HCT116 (cell line): ENCODE measurements at regions not wholly inside any gene's neighbourhood (a gene's known extent, or its start where the extent isn't known, plus 50 kb on each side); places are given as distances from the start of the nearest gene placed in this dataset.

Source experiments
- ATAC-seq: fragments of 200-7000 bp; cut with Tn5 transposase; 2 replicates; pipeline ENCODE4 v1.9.1; 2020; ENCODE audit warnings: mild to moderate bottlenecking, moderate library complexity
- BruUV-seq: library from RNA; stranded (reverse); fragments of 400-500 nt; replicated peaks from 2 replicates; lab custom pipeline; 2021; lab: Mats Ljungman, UMichigan
- CTCF ChIA-PET: fragments of 300-600 bp; sonication (Branson Sonifier 250); formaldehyde crosslinking; loops from one replicate; lab custom pipeline; 2021; ENCODE audit warnings: antibody characterized with exemption; lab: Charles Lee
- POLR2A ChIA-PET: fragments of 300-600, 350-600 bp; sonication (Branson Sonifier 250); formaldehyde crosslinking; loops from one replicate; lab custom pipeline; 2021; ENCODE audit warnings: antibody characterized with exemption; lab: Charles Lee
- RAD21 ChIA-PET, 2 experiments: fragments of 300-600 bp; sonication (Branson Sonifier 250); formaldehyde crosslinking; loops; one replicate each; lab custom pipeline; 2023; ENCODE audit warnings: low total read pairs in 2 of 2; ENCODE audit not compliant: uncharacterized antibody in 2 of 2, unreplicated experiment in 2 of 2, low non-redundant PET in 1 of 2; lab: Charles Lee
- DNase-seq: peaks from one replicate; pipeline ENCODE4 v3.0.0-alpha.2; 2010; ENCODE audit warnings: low read depth, low spot score
- H2AFZ ChIP-seq: fragments of 200-600 bp; shearing (Covaris generic), sonication (generic); 2 replicates; pipeline ENCODE4 v1.6.1; 2017; ENCODE audit warnings: low read depth, mixed run types, mixed read lengths, antibody characterized with exemption, low read length; ENCODE audit not compliant: poor library complexity, severe bottlenecking
- H3K27ac ChIP-seq: 2 replicates; pipeline ENCODE4 v1.5.1; 2012; ENCODE audit warnings: low read depth, low read length
- H3K27me3 ChIP-seq: fragments of 200-600 bp; sonication (generic); 2 replicates; pipeline ENCODE4 v1.6.1; 2016; ENCODE audit warnings: mixed run types, low read length, mixed read lengths; ENCODE audit not compliant: insufficient read depth
- H3K36me3 ChIP-seq, 2 experiments: fragments of 200-500 bp in 1 of 2; fragments of 200-600 bp in 1 of 2; sonication (Bioruptor generic) in 1 of 2; sonication (generic) in 1 of 2; 2 replicates each; pipeline versions ENCODE4 v1.5.1 to v1.6.1; 2014 to 2016; ENCODE audit warnings: low read length in 2 of 2, inconsistent platforms in 1 of 2, mixed read lengths in 1 of 2, mixed run types in 1 of 2; ENCODE audit not compliant: insufficient read depth in 2 of 2, control insufficient read depth in 1 of 2
- H3K4me1 ChIP-seq, 2 experiments: fragments of 200-600 bp in 1 of 2; sonication (generic) in 1 of 2; 2 replicates each; pipeline versions ENCODE4 v1.5.1 to v1.6.1; 2012 to 2017; ENCODE audit warnings: low read length in 2 of 2, inconsistent platforms in 1 of 2, mild to moderate bottlenecking in 1 of 2, mixed read lengths in 1 of 2, mixed run types in 1 of 2, moderate library complexity in 1 of 2; ENCODE audit not compliant: insufficient read depth in 2 of 2, control insufficient read depth in 1 of 2
- H3K4me2 ChIP-seq: fragments of 200-600 bp; sonication (generic); 2 replicates; pipeline ENCODE4 v1.6.1; 2017; ENCODE audit warnings: mixed run types, low read length, mixed read lengths
- H3K4me3 ChIP-seq, 2 experiments: fragments of 200-600 bp in 1 of 2; sonication (generic) in 1 of 2; replicated peaks in 1 of 2; 2 replicates each; pipeline ENCODE4 v1.5.1; 2011 to 2016; ENCODE audit warnings: low read length in 2 of 2, control low read depth in 1 of 2, low read depth in 1 of 2, mild to moderate bottlenecking in 1 of 2, mixed read lengths in 1 of 2, mixed run types in 1 of 2
- H3K79me2 ChIP-seq: fragments of 200-600 bp; sonication (generic); 2 replicates; pipeline ENCODE4 v1.6.1; 2017; ENCODE audit warnings: mild to moderate bottlenecking, mixed run types, low read length, moderate library complexity, mixed read lengths; ENCODE audit not compliant: insufficient read depth
- H3K9ac ChIP-seq: fragments of 200-600 bp; sonication (generic); 2 replicates; pipeline ENCODE4 v1.6.1; 2016; ENCODE audit warnings: low read length, mixed read lengths
- H3K9me2 ChIP-seq: fragments of 200-600 bp; sonication (generic), shearing (Covaris generic); 2 replicates; pipeline ENCODE4 v1.6.1; 2017; ENCODE audit warnings: mixed run types, mild to moderate bottlenecking, moderate library complexity; ENCODE audit not compliant: insufficient read depth
- H3K9me3 ChIP-seq, 2 experiments: fragments of 200-500 bp in 1 of 2; fragments of 200-600 bp in 1 of 2; sonication (Bioruptor generic) in 1 of 2; sonication (generic) in 1 of 2; 2 replicates each; pipeline ENCODE4 v1.6.1; 2014 to 2017; ENCODE audit warnings: low read length in 2 of 2, mixed read lengths in 2 of 2, inconsistent platforms in 1 of 2, low read depth in 1 of 2, mild to moderate bottlenecking in 1 of 2, mixed run types in 1 of 2, moderate library complexity in 1 of 2; ENCODE audit not compliant: control insufficient read depth in 1 of 2, insufficient read depth in 1 of 2
- H4K20me1 ChIP-seq: fragments of 200-600 bp; sonication (generic), shearing (Covaris generic); 2 replicates; pipeline ENCODE4 v1.6.1; 2017; ENCODE audit warnings: mixed run types, mild to moderate bottlenecking, moderate library complexity; ENCODE audit not compliant: insufficient read depth
- CEBPB ChIP-seq: IDR thresholded peaks from 2 replicates; pipeline ENCODE4 v1.6.1; 2012; ENCODE audit warnings: low read depth
- EGR1 ChIP-seq: IDR thresholded peaks from 2 replicates; pipeline ENCODE4 v1.6.1; 2012; ENCODE audit warnings: low read depth
- ELF1 ChIP-seq: IDR thresholded peaks from 2 replicates; pipeline ENCODE4 v1.6.1; 2012; ENCODE audit warnings: low read depth, borderline replicate concordance
- EZH2 ChIP-seq: fragments of 200-600 bp; sonication (generic); IDR thresholded peaks from 2 replicates; pipeline ENCODE4 v1.6.1; 2017; ENCODE audit warnings: antibody characterized with exemption, mixed run types
- EZH2phosphoT487 ChIP-seq: fragments of 200-600 bp; IDR thresholded peaks from 2 replicates; pipeline ENCODE4 v1.6.1; 2018; ENCODE audit warnings: antibody characterized with exemption, borderline replicate concordance
- FOSL1 ChIP-seq: IDR thresholded peaks from 2 replicates; pipeline ENCODE4 v1.6.1; 2012; ENCODE audit warnings: low read depth
- JUND ChIP-seq: IDR thresholded peaks from 2 replicates; pipeline ENCODE4 v1.6.1; 2012
- POLR2A ChIP-seq: IDR thresholded peaks from 2 replicates; pipeline ENCODE4 v1.7.0; 2011; ENCODE audit warnings: borderline replicate concordance; ENCODE audit not compliant: insufficient read depth, insufficient read length; ENCODE audit errors: extremely low read depth
- POLR2AphosphoS5 ChIP-seq: IDR thresholded peaks from 2 replicates; pipeline ENCODE4 v1.6.1; 2011; ENCODE audit warnings: mild to moderate bottlenecking, low read depth, low read length, moderate library complexity
- RAD21 ChIP-seq: IDR thresholded peaks from 2 replicates; pipeline ENCODE4 v1.6.1; 2012; ENCODE audit warnings: low read depth, mild to moderate bottlenecking
- SIN3A ChIP-seq: IDR thresholded peaks from 2 replicates; pipeline ENCODE4 v1.6.1; 2012; ENCODE audit warnings: low read depth
- TCF7L2 ChIP-seq: IDR thresholded peaks from 2 replicates; pipeline ENCODE4 v1.7.0; 2011; ENCODE audit warnings: borderline replicate concordance, inconsistent platforms; ENCODE audit not compliant: insufficient read depth, insufficient read length; ENCODE audit errors: extremely low read depth
- YY1 ChIP-seq: IDR thresholded peaks from 2 replicates; pipeline ENCODE4 v1.6.1; 2011; ENCODE audit warnings: low read length, low read depth, moderate library complexity, mild to moderate bottlenecking; ENCODE audit not compliant: insufficient replicate concordance; ENCODE audit errors: extremely low read depth
- ZFX ChIP-seq: fragments of 450-650 bp; IDR thresholded peaks from 2 replicates; pipeline ENCODE4 v1.6.1; 2017
- intact Hi-C: fragments of 100-400 bp; cut with micrococcal nuclease; formaldehyde crosslinking; loops from 2 replicates; pipeline ENCODE4 v1.10.0; 2022
- TF ChIP-seq, protein P1 (sequence below): IDR thresholded peaks from 2 replicates; pipeline ENCODE4 v1.6.1; 2011; ENCODE audit warnings: mild to moderate bottlenecking, low read length, moderate library complexity; ENCODE audit not compliant: insufficient replicate concordance; ENCODE audit errors: extremely low read depth
- TF ChIP-seq, protein P2 (sequence below): IDR thresholded peaks from 2 replicates; pipeline ENCODE4 v1.6.1; 2012
- TF ChIP-seq, protein P3 (sequence below): IDR thresholded peaks from 2 replicates; pipeline ENCODE4 v1.6.1; 2012
- TF ChIP-seq, protein P4 (sequence below): IDR thresholded peaks from 2 replicates; pipeline ENCODE4 v1.6.1; 2012; ENCODE audit warnings: low read depth

DNA sequence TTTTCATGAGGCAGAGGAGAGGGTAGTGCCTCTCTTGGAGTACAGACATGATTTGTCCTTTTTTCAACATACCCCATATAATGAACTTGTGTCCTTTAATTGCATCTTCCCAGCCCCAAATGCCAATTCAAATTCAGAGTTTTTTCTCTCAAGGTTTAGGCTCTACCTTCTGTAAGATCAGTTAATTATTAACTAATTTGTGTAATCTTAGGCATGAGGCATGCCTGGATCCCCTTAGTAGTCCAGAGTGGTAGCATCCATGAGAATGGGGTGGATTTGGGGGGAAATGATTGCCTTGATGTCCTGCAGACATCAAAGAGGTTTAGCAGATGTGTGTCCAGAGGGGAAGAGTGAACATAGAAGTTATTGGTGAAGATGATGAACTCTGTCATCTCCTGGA lies 533.3 kb downstream of the LRRC70 start:
- BruUV-seq: no TSS peak
- RAD21 ChIA-PET: no interaction called here
- H3K79me2 ChIP-seq: no peaks in the 10 kb centered on the region

More for the DNA sequence above, 533.3 kb downstream of the LRRC70 start:
- Histone ChIP-seq H3K4me2 (no peak overlapping the region), H3K9me3 (peaks cover 0 to 4% of the 10 kb centered on the region in 2 experiments; a peak in 2 of 4 replicates), H3K4me3 (no peak overlapping the region), H2AFZ (no peak overlapping the region), H3K27me3 (no peaks in the 10 kb centered on the region), H4K20me1 (no peaks in the 10 kb centered on the region), H3K27ac (no peak overlapping the region), H3K4me1 (no peaks in the 10 kb centered on the region), H3K9me2 (no peaks in the 10 kb centered on the region), H3K9ac (no peak overlapping the region), H3K36me3 (no peaks in the 10 kb centered on the region)
- no peak for TF ChIP-seq POLR2AphosphoS5
- TF ChIP-seq, protein P1, sequence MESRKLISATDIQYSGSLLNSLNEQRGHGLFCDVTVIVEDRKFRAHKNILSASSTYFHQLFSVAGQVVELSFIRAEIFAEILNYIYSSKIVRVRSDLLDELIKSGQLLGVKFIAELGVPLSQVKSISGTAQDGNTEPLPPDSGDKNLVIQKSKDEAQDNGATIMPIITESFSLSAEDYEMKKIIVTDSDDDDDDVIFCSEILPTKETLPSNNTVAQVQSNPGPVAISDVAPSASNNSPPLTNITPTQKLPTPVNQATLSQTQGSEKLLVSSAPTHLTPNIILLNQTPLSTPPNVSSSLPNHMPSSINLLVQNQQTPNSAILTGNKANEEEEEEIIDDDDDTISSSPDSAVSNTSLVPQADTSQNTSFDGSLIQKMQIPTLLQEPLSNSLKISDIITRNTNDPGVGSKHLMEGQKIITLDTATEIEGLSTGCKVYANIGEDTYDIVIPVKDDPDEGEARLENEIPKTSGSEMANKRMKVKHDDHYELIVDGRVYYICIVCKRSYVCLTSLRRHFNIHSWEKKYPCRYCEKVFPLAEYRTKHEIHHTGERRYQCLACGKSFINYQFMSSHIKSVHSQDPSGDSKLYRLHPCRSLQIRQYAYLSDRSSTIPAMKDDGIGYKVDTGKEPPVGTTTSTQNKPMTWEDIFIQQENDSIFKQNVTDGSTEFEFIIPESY: no peak
- no peak for TF ChIP-seq EGR1
- no peak for TF ChIP-seq JUND
- no peak for TF ChIP-seq POLR2A
- no peak for TF ChIP-seq ZFX
- TF ChIP-seq ELF1: no peak
- no peak for TF ChIP-seq EZH2phosphoT487
- no peak for TF ChIP-seq EZH2
- TF ChIP-seq, protein P2, sequence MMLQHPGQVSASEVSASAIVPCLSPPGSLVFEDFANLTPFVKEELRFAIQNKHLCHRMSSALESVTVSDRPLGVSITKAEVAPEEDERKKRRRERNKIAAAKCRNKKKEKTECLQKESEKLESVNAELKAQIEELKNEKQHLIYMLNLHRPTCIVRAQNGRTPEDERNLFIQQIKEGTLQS: no peak
- no peak for TF ChIP-seq FOSL1
- TF ChIP-seq RAD21: no peak
- TF ChIP-seq, protein P3, sequence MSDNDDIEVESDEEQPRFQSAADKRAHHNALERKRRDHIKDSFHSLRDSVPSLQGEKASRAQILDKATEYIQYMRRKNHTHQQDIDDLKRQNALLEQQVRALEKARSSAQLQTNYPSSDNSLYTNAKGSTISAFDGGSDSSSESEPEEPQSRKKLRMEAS: no peak
- TF ChIP-seq, protein P4, sequence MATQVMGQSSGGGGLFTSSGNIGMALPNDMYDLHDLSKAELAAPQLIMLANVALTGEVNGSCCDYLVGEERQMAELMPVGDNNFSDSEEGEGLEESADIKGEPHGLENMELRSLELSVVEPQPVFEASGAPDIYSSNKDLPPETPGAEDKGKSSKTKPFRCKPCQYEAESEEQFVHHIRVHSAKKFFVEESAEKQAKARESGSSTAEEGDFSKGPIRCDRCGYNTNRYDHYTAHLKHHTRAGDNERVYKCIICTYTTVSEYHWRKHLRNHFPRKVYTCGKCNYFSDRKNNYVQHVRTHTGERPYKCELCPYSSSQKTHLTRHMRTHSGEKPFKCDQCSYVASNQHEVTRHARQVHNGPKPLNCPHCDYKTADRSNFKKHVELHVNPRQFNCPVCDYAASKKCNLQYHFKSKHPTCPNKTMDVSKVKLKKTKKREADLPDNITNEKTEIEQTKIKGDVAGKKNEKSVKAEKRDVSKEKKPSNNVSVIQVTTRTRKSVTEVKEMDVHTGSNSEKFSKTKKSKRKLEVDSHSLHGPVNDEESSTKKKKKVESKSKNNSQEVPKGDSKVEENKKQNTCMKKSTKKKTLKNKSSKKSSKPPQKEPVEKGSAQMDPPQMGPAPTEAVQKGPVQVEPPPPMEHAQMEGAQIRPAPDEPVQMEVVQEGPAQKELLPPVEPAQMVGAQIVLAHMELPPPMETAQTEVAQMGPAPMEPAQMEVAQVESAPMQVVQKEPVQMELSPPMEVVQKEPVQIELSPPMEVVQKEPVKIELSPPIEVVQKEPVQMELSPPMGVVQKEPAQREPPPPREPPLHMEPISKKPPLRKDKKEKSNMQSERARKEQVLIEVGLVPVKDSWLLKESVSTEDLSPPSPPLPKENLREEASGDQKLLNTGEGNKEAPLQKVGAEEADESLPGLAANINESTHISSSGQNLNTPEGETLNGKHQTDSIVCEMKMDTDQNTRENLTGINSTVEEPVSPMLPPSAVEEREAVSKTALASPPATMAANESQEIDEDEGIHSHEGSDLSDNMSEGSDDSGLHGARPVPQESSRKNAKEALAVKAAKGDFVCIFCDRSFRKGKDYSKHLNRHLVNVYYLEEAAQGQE: no peak
- no peak for TF ChIP-seq SIN3A
- no peak for TF ChIP-seq YY1
- TF ChIP-seq TCF7L2: no peak
- TF ChIP-seq CEBPB: no peak
- DNase-seq (no peak), ATAC-seq (no peak)
- intact Hi-C loops: no loop called here
- CTCF ChIA-PET: no interaction called here
- POLR2A ChIA-PET: no interaction called here
